ENCODE measurements at regions not wholly inside any gene's neighbourhood (a gene's known extent, or its start where the extent isn't known, plus 50 kb on each side); places are given as distances from the start of the nearest gene placed in this dataset.

DNA sequence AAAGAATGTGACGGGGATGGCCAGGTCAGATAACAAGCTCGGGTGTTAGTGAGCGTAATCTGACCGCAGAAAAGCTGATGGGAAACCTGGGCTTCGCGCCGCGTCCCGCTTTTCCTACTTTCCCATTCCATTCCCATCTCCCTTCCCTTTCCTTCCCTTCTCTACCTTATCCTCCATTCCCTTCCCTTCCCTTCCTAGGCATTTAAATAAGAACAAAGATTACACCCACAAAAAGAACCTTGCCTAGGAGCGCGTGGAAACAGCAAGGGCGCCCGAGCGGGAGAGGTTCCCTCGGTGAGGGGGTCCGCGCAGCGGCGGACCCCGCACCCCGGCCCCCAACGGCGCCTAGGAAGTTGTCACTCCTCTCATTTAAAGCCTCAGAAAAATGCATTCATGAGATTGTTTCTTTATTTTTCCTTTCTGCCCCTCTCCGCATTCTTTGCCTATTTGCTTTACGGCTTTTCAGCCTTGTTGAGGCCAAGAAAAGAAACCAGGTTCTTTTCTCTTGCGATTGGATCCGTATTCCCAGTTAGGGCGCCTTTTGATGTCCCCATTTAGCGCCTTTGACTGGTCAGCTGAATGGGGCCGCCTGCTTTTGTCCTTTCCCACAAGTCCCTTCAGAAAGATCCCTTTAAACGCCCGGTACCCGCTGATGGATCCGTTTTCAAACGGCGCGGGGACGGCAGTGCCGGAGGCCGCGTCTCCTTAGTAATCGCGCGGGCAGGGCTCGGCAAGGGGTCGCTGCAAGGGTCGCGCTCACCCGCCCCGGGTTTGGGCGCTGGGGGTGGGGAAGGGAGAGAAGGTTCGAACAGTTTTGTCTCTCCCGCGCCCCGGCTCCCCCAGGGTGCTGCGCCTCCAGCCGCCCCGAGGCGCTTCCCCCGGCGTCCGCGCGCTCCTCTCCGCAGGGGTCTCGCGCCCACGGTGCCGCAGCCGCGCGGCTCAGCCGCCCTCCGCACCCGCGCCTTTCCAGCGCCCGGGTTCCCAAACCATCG, 54.1 kb upstream of the TMEM33 start:
- intact Hi-C loops (cut with micrococcal nuclease; ENCODE audit: unreplicated experiment): loop anchor here (5.0 kb wide), 1 partner anchor 599 kb away; no protein-coding TSS in a partner anchor
- H3K4me3 ChIP-seq (ENCODE audit: low read depth in 2 of 2, low read length in 2 of 2): peak overlapping the region; percentile 18 to 27

DNA sequence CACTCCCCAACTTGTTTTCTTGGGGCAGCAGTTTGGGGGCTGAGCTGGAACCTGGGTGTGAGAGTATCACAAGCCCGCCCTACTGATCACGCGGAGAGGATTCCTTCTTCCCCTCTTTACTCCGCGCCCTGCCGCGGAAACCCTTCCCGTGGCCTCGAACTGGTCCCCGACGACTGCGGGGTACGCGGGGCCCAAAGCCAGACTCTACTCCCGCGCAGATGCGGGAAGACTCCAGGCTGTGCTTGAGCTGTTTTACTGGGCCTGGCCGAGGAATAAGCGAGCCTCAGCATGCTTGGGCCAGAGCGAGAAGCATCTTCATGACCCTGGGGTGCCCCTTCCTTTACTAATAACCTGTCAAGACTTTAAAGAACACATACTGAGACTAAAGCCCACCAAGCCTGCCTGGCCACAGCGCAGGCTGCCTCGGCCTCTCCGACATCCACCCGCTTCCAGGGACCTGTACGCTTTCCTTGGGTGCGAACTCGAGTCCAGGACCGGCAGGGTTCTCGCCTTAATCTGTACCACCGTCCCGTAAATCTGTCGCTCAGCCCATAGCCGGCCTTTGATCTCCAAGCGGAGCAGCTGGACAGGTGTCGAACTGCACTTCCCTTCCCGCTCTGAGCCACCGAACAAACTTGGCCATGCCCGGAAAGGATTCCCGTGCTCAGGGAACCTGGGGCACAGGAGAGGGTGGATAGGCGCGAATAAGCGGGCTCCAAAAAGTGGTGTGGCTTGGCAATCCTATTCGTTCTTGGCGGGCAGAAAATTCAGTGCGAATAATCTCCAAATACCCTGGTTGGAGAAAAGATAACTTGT, 55.0 kb upstream of the TMEM33 start:
- DNase-seq (ENCODE audit: low read depth, low spot score) (no peak), ATAC-seq (no peak)
- Histone ChIP-seq H3K9me3 (ENCODE audit: control insufficient read depth, insufficient read depth, low read depth, low read length) (no peaks in the 10 kb centered on the region), H3K4me3 (ENCODE audit: low read depth in 2 of 2, low read length in 2 of 2) (no peak overlapping the region), H3K36me3 (ENCODE audit: control insufficient read depth, insufficient read depth, low read length) (no peaks in the 10 kb centered on the region), H3K4me1 (ENCODE audit: control insufficient read depth, insufficient read depth, low read length) (no peaks in the 10 kb centered on the region), H3K27me3 (ENCODE audit: control insufficient read depth, insufficient read depth, low read length) (0 out of 2 replicates have a peak, but pooled peaks cover 2% of the 10 kb centered on the region), H3K27ac (ENCODE audit: low read length) (no peak overlapping the region)
- intact Hi-C loops (cut with micrococcal nuclease; ENCODE audit: unreplicated experiment) (loop anchor here (5.0 kb wide), 1 partner anchor 598 kb away; no protein-coding TSS in a partner anchor), in situ Hi-C loops (cut with HindIII; ENCODE audit: low pct_unique_long_range_greater_than_20kb, low sequenced_read_pairs) (no loop called here)
- CTCF ChIA-PET: no interaction called here
- no TSS peak for BruUV-seq (replicated peaks)
- POLR2A ChIA-PET: no interaction called here
- TF ChIP-seq TCF7L2 (IDR thresholded peaks at IDR 0.05; ENCODE audit: low read depth, low read length): no peak
- TF ChIP-seq POLR2AphosphoS5 (IDR thresholded peaks at IDR 0.05; ENCODE audit: low read depth, low read length): no peak
- no peak for TF ChIP-seq CTCF (IDR thresholded peaks at IDR 0.05)
- TF ChIP-seq SIN3A (IDR thresholded peaks at IDR 0.05; ENCODE audit: borderline replicate concordance, insufficient read depth, low read depth, low read length): no peak
- TF ChIP-seq, protein P1, sequence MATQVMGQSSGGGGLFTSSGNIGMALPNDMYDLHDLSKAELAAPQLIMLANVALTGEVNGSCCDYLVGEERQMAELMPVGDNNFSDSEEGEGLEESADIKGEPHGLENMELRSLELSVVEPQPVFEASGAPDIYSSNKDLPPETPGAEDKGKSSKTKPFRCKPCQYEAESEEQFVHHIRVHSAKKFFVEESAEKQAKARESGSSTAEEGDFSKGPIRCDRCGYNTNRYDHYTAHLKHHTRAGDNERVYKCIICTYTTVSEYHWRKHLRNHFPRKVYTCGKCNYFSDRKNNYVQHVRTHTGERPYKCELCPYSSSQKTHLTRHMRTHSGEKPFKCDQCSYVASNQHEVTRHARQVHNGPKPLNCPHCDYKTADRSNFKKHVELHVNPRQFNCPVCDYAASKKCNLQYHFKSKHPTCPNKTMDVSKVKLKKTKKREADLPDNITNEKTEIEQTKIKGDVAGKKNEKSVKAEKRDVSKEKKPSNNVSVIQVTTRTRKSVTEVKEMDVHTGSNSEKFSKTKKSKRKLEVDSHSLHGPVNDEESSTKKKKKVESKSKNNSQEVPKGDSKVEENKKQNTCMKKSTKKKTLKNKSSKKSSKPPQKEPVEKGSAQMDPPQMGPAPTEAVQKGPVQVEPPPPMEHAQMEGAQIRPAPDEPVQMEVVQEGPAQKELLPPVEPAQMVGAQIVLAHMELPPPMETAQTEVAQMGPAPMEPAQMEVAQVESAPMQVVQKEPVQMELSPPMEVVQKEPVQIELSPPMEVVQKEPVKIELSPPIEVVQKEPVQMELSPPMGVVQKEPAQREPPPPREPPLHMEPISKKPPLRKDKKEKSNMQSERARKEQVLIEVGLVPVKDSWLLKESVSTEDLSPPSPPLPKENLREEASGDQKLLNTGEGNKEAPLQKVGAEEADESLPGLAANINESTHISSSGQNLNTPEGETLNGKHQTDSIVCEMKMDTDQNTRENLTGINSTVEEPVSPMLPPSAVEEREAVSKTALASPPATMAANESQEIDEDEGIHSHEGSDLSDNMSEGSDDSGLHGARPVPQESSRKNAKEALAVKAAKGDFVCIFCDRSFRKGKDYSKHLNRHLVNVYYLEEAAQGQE (IDR thresholded peaks at IDR 0.05; ENCODE audit: insufficient read depth in 1 of 2, low read depth in 2 of 2, low read length in 1 of 2): no peak

More for the DNA sequence above, 54.1 kb upstream of the TMEM33 start:
- Histone ChIP-seq H3K36me3 (ENCODE audit: control insufficient read depth, insufficient read depth, low read length) (no peaks in the 10 kb centered on the region), H3K9me3 (ENCODE audit: control insufficient read depth, insufficient read depth, low read depth, low read length) (no peaks in the 10 kb centered on the region), H3K27ac (ENCODE audit: low read length) (no peak overlapping the region), H3K4me1 (ENCODE audit: control insufficient read depth, insufficient read depth, low read length) (no peaks in the 10 kb centered on the region), H3K27me3 (ENCODE audit: control insufficient read depth, insufficient read depth, low read length) (0 out of 2 replicates have a peak, but pooled peaks cover 2% of the 10 kb centered on the region)
- in situ Hi-C loops (cut with HindIII; ENCODE audit: low pct_unique_long_range_greater_than_20kb, low sequenced_read_pairs): no loop called here
- TF ChIP-seq SIN3A (IDR thresholded peaks at IDR 0.05; ENCODE audit: borderline replicate concordance, insufficient read depth, low read depth, low read length): no peak
- TF ChIP-seq, protein P1 (IDR thresholded peaks at IDR 0.05; ENCODE audit: insufficient read depth in 1 of 2, low read depth in 2 of 2, low read length in 1 of 2): no peak
- TF ChIP-seq CTCF (IDR thresholded peaks at IDR 0.05): no peak
- TF ChIP-seq TCF7L2 (IDR thresholded peaks at IDR 0.05; ENCODE audit: low read depth, low read length): no peak
- TF ChIP-seq POLR2AphosphoS5 (IDR thresholded peaks at IDR 0.05; ENCODE audit: low read depth, low read length): no peak
- no peak for ATAC-seq
- no TSS peak for BruUV-seq (replicated peaks)
- DNase-seq (ENCODE audit: low read depth, low spot score): no peak
- CTCF ChIA-PET: no interaction called here
- POLR2A ChIA-PET: no interaction called here

Data from Panc1 (cell line).